Caco-2 (cell line): ENCODE measurements at regions not wholly inside any gene's neighbourhood (a gene's known extent, or its start where the extent isn't known, plus 50 kb on each side); places are given as distances from the start of the nearest gene placed in this dataset.

Source experiments
- BruUV-seq: library from RNA; stranded (reverse); fragments of 400-500 nt; replicated peaks from 2 replicates; lab custom pipeline; 2021; lab: Mats Ljungman, UMichigan
- CTCF ChIA-PET: fragments of 300-600 bp; sonication (Branson Sonifier 250); formaldehyde crosslinking; loops from one replicate; lab custom pipeline; 2022; ENCODE audit warnings: antibody characterized with exemption; lab: Charles Lee
- POLR2A ChIA-PET: fragments of 300-600 bp; sonication (Branson Sonifier 250); formaldehyde crosslinking; loops from one replicate; lab custom pipeline; 2022; ENCODE audit warnings: antibody characterized with exemption; lab: Charles Lee
- DNase-seq, 2 experiments: peaks; one replicate each; pipeline versions ENCODE4 v3.0.0 to v3.0.0-alpha.2; 2020 to 2022
- H3K27me3 ChIP-seq: replicated peaks from 2 replicates; pipeline ENCODE4 v1.6.0; 2011; ENCODE audit warnings: low read length; ENCODE audit not compliant: control insufficient read depth, insufficient read depth
- H3K36me3 ChIP-seq: 2 replicates; pipeline ENCODE4 v1.5.1; 2011; ENCODE audit warnings: low read length; ENCODE audit not compliant: control insufficient read depth, insufficient read depth
- H3K4me1 ChIP-seq: fragments of 250-450 bp; sonication (Bioruptor Pico); 2 replicates; pipeline ENCODE4 v1.5.1; 2020; ENCODE audit warnings: mild to moderate bottlenecking
- H3K4me3 ChIP-seq: 2 replicates; pipeline ENCODE4 v1.5.1; 2011; ENCODE audit warnings: low read depth, mild to moderate bottlenecking, control low read depth, low read length
- H3K9me3 ChIP-seq: fragments of 250-450 bp; sonication (Bioruptor Pico); 2 replicates; pipeline ENCODE4 v1.5.1; 2020; ENCODE audit warnings: mild to moderate bottlenecking, moderate library complexity
- H3K27ac Mint-ChIP-seq: one replicate; pipeline ENCODE4 v1.8.0; 2022; ENCODE audit warnings: mixed read lengths; ENCODE audit not compliant: unreplicated experiment
- H3K27me3 Mint-ChIP-seq: one replicate; pipeline ENCODE4 v1.8.0; 2022; ENCODE audit warnings: mixed read lengths; ENCODE audit not compliant: insufficient read depth, unreplicated experiment
- H3K36me3 Mint-ChIP-seq: one replicate; pipeline ENCODE4 v1.8.0; 2022; ENCODE audit warnings: mild to moderate bottlenecking, mixed read lengths; ENCODE audit not compliant: insufficient read depth, unreplicated experiment
- H3K4me1 Mint-ChIP-seq: one replicate; pipeline ENCODE4 v1.8.0; 2022; ENCODE audit warnings: low read depth, mixed read lengths; ENCODE audit not compliant: unreplicated experiment
- H3K4me3 Mint-ChIP-seq: one replicate; pipeline ENCODE4 v1.8.0; 2022; ENCODE audit warnings: mild to moderate bottlenecking, moderate library complexity, mixed read lengths; ENCODE audit not compliant: unreplicated experiment
- H3K9me3 Mint-ChIP-seq: one replicate; pipeline ENCODE4 v1.8.0; 2022; ENCODE audit warnings: mixed read lengths; ENCODE audit not compliant: unreplicated experiment
- CTCF ChIP-seq, 2 experiments: fragments of 200-600 bp in 1 of 2; IDR thresholded peaks; 1 replicate in 1 of 2; 2 replicates in 1 of 2; pipeline versions ENCODE4 v1.5.1 to v1.8.0; 2011 to 2022; ENCODE audit warnings: antibody characterized with exemption in 1 of 2, control low read depth in 1 of 2, inconsistent platforms in 1 of 2, low read depth in 1 of 2, low read length in 1 of 2, mild to moderate bottlenecking in 1 of 2, moderate library complexity in 1 of 2; ENCODE audit not compliant: insufficient read depth in 1 of 2, severe bottlenecking in 1 of 2, unreplicated experiment in 1 of 2
- intact Hi-C: fragments of 100-400 bp; cut with micrococcal nuclease; formaldehyde crosslinking; loops from one replicate; pipeline ENCODE4 v1.10.0; 2022; ENCODE audit not compliant: unreplicated experiment

- TF ChIP-seq CTCF (IDR thresholded peaks at IDR 0.05; ENCODE audit: insufficient read depth in 1 of 2, low read depth in 1 of 2, low read length in 1 of 2, severe bottlenecking in 1 of 2, unreplicated experiment in 1 of 2), result no peak
- POLR2A ChIA-PET, result no interaction called here
- Histone ChIP-seq H3K4me3 (no peak overlapping the region), H3K4me1 (no peaks in the 10 kb centered on the region), H3K36me3 (no peaks in the 10 kb centered on the region), H3K27me3 (peaks cover 1% of the 10 kb centered on the region; the same call in 1 of the 2 replicates), H3K9me3 (no peaks in the 10 kb centered on the region)
- DNase-seq, result no peak
- Mint-ChIP-seq H3K36me3 (no peaks in the 10 kb centered on the region), H3K4me1 (no peaks in the 10 kb centered on the region), H3K27ac (no peak overlapping the region), H3K9me3 (peaks cover 9% of the 10 kb centered on the region), H3K4me3 (no peak overlapping the region), H3K27me3 (peaks cover 4% of the 10 kb centered on the region)
- CTCF ChIA-PET, result no interaction called here
- no TSS peak for BruUV-seq
- intact Hi-C loops, result no loop called here
Measured at GRCh38 chr16:65644821-65645220, 523.0 kb upstream of the CDH11 start.

- ChIA-PET POLR2A (no interaction called here), CTCF (no interaction called here)
- TF ChIP-seq CTCF (IDR thresholded peaks at IDR 0.05; ENCODE audit: insufficient read depth in 1 of 2, low read depth in 1 of 2, low read length in 1 of 2, severe bottlenecking in 1 of 2, unreplicated experiment in 1 of 2), result no peak
- Histone ChIP-seq H3K27me3 (no peaks in the 10 kb centered on the region; the same call in 1 of the 2 replicates), H3K4me3 (no peak overlapping the region), H3K36me3 (no peaks in the 10 kb centered on the region), H3K4me1 (no peaks in the 10 kb centered on the region), H3K9me3 (no peaks in the 10 kb centered on the region)
- Mint-ChIP-seq H3K4me1 (no peaks in the 10 kb centered on the region), H3K4me3 (no peak overlapping the region), H3K27ac (no peak overlapping the region), H3K27me3 (peaks cover 7% of the 10 kb centered on the region), H3K36me3 (no peaks in the 10 kb centered on the region), H3K9me3 (peaks cover 12% of the 10 kb centered on the region)
- no TSS peak for BruUV-seq
- DNase-seq, result peak in 1 of 2 experiments; percentile 7
- intact Hi-C loops, result no loop called here
Measured at GRCh38 chr16:65641762-65642289, 520.0 kb upstream of the CDH11 start.

- no peak overlapping the region for H3K27ac Mint-ChIP-seq
- no peak overlapping the region for H3K4me3 ChIP-seq
- no peak overlapping the region for H3K4me3 Mint-ChIP-seq
- peaks cover 12% of the 10 kb centered on the region for H3K27me3 Mint-ChIP-seq
- POLR2A ChIA-PET, result no interaction called here
- no peaks in the 10 kb centered on the region; the same call in 1 of the 2 replicates for H3K27me3 ChIP-seq
- H3K36me3 ChIP-seq, result no peaks in the 10 kb centered on the region
- peaks cover 12% of the 10 kb centered on the region for H3K9me3 Mint-ChIP-seq
- intact Hi-C loops, result no loop called here
- no peak for DNase-seq
- no TSS peak for BruUV-seq
- H3K36me3 Mint-ChIP-seq, result no peaks in the 10 kb centered on the region
- CTCF ChIA-PET, result no interaction called here
- no peaks in the 10 kb centered on the region for H3K9me3 ChIP-seq
- H3K4me1 Mint-ChIP-seq, result no peaks in the 10 kb centered on the region
- H3K4me1 ChIP-seq, result no peaks in the 10 kb centered on the region
- TF ChIP-seq CTCF (IDR thresholded peaks at IDR 0.05; ENCODE audit: insufficient read depth in 1 of 2, low read depth in 1 of 2, low read length in 1 of 2, severe bottlenecking in 1 of 2, unreplicated experiment in 1 of 2), result no peak
Measured at GRCh38 chr16:65641049-65641761, 519.3 kb upstream of the CDH11 start.
